Keratinocyte (primary cell): ENCODE measurements at regions not wholly inside any gene's neighbourhood (a gene's known extent, or its start where the extent isn't known, plus 50 kb on each side); places are given as distances from the start of the nearest gene placed in this dataset.

Source experiments
- DNase-seq: peaks from one replicate; pipeline ENCODE4 v3.0.0-alpha.2; 2011; ENCODE audit warnings: low read depth, missing footprints, low spot score
- FAIRE-seq: peaks from 2 replicates; lab custom pipeline; 2011; peaks lifted over from hg19 to GRCh38; lab: Jason Lieb, UNC
- H2AFZ ChIP-seq: 2 replicates; pipeline ENCODE4 v1.6.0; 2012; ENCODE audit warnings: low read length, control low read depth, inconsistent platforms; ENCODE audit not compliant: control insufficient read depth
- H3K27ac ChIP-seq: 2 replicates; pipeline ENCODE4 v1.5.1; 2011; ENCODE audit warnings: low read length; ENCODE audit not compliant: control insufficient read depth, insufficient read depth
- H3K27me3 ChIP-seq: 3 replicates; pipeline ENCODE4 v1.6.0; 2011; ENCODE audit warnings: low read length; ENCODE audit not compliant: control insufficient read depth, insufficient read depth; ENCODE audit errors: extremely low read depth
- H3K36me3 ChIP-seq, 2 experiments: 2 replicates in 1 of 2; 3 replicates in 1 of 2; pipeline ENCODE4 v1.5.1; 2011; ENCODE audit warnings: low read length in 2 of 2, mild to moderate bottlenecking in 1 of 2; ENCODE audit not compliant: control insufficient read depth in 2 of 2, insufficient read depth in 2 of 2; ENCODE audit errors: extremely low read depth in 1 of 2
- H3K4me1 ChIP-seq: 3 replicates; pipeline ENCODE4 v1.5.1; 2011; ENCODE audit warnings: low read length; ENCODE audit not compliant: control insufficient read depth, insufficient read depth; ENCODE audit errors: extremely low read depth
- H3K4me2 ChIP-seq: 3 replicates; pipeline ENCODE4 v1.6.0; 2011; ENCODE audit warnings: low read depth, low read length; ENCODE audit not compliant: control insufficient read depth, insufficient read depth; ENCODE audit errors: extremely low read depth
- H3K4me3 ChIP-seq, 3 experiments: fragments of 200-600 bp in 1 of 3; sonication (generic) in 1 of 3; 2 replicates in 2 of 3; 3 replicates in 1 of 3; pipeline ENCODE4 v1.5.1; 2011 to 2016; ENCODE audit warnings: low read length in 3 of 3, mild to moderate bottlenecking in 3 of 3, control low read depth in 2 of 3, inconsistent platforms in 1 of 3, low read depth in 1 of 3, mixed read lengths in 1 of 3, mixed run types in 1 of 3, moderate library complexity in 1 of 3; ENCODE audit not compliant: control insufficient read depth in 2 of 3, insufficient read depth in 2 of 3; ENCODE audit errors: extremely low read depth in 1 of 3
- H3K79me2 ChIP-seq: 2 replicates; pipeline ENCODE4 v1.6.0; 2012; ENCODE audit warnings: low read length; ENCODE audit not compliant: control insufficient read depth, insufficient read depth
- H3K9ac ChIP-seq: 3 replicates; pipeline ENCODE4 v1.6.0; 2011; ENCODE audit warnings: low read length; ENCODE audit not compliant: control insufficient read depth, insufficient read depth; ENCODE audit errors: extremely low read depth
- H3K9me1 ChIP-seq: 3 replicates; pipeline ENCODE4 v1.6.0; 2011; ENCODE audit warnings: low read length; ENCODE audit not compliant: control insufficient read depth, insufficient read depth; ENCODE audit errors: extremely low read depth
- H3K9me3 ChIP-seq: 2 replicates; pipeline ENCODE4 v1.5.1; 2012; ENCODE audit warnings: low read depth, low read length; ENCODE audit not compliant: control insufficient read depth
- H4K20me1 ChIP-seq: 3 replicates; pipeline ENCODE4 v1.6.0; 2011; ENCODE audit warnings: low read length; ENCODE audit not compliant: control insufficient read depth, insufficient read depth; ENCODE audit errors: extremely low read depth
- EZH2 ChIP-seq: IDR thresholded peaks from one replicate; pipeline ENCODE4 v1.6.1; 2012; ENCODE audit warnings: inconsistent platforms, mild to moderate bottlenecking, low read length, moderate library complexity
- dilution Hi-C: fragments of 300-500 bp; cut with MboI; formaldehyde crosslinking; loops from one replicate; pipeline ENCODE4 v1.7.0; 2020; ENCODE audit warnings: low sequenced_read_pairs; ENCODE audit not compliant: extremely low pct_ligation_motif_present
- TF ChIP-seq, protein P1 (sequence below), 3 experiments: IDR thresholded peaks in 1 of 3; conservative IDR thresholded peaks in 1 of 3; optimal IDR thresholded peaks in 1 of 3; 2 replicates in 2 of 3; 3 replicates in 1 of 3; pipeline versions ENCODE3 to v1.5.1; 2011; ENCODE audit warnings: low read length in 3 of 3, mild to moderate bottlenecking in 3 of 3, moderate library complexity in 2 of 3, control low read depth in 1 of 3, inconsistent platforms in 1 of 3; ENCODE audit not compliant: insufficient read depth in 2 of 3; ENCODE audit errors: extremely low read depth in 1 of 3

DNA sequence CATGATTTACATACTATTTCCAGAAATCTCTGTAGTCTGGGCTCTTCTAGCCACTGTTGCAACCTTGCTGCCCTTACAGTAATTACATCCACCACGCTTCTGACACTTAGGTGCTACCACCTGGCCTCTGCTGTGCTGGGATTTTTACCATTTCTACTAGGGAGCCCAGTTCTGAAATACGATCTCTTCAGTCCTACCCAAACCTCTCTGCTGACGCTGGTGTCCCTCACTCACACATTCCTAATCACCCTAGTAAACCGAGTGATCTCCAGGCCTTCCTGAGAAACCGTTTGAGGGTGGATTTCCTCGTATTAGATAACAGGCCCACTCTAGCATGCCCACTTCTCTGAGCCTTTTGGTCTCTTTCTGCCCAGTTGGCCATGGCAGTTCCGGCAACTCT lies 588.9 kb upstream of the CADM1 start:
- Histone ChIP-seq H3K4me3 (no peak overlapping the region), H3K79me2 (no peaks in the 10 kb centered on the region), H3K4me2 (no peak overlapping the region), H3K9ac (no peak overlapping the region), H3K27ac (no peak overlapping the region), H3K4me1 (no peaks in the 10 kb centered on the region), H4K20me1 (no peaks in the 10 kb centered on the region), H2AFZ (no peak overlapping the region), H3K9me1 (no peaks in the 10 kb centered on the region), H3K36me3 (no peaks in the 10 kb centered on the region), H3K27me3 (no peaks in the 10 kb centered on the region), H3K9me3 (no peaks in the 10 kb centered on the region)
- no peak for FAIRE-seq
- TF ChIP-seq, protein P1, sequence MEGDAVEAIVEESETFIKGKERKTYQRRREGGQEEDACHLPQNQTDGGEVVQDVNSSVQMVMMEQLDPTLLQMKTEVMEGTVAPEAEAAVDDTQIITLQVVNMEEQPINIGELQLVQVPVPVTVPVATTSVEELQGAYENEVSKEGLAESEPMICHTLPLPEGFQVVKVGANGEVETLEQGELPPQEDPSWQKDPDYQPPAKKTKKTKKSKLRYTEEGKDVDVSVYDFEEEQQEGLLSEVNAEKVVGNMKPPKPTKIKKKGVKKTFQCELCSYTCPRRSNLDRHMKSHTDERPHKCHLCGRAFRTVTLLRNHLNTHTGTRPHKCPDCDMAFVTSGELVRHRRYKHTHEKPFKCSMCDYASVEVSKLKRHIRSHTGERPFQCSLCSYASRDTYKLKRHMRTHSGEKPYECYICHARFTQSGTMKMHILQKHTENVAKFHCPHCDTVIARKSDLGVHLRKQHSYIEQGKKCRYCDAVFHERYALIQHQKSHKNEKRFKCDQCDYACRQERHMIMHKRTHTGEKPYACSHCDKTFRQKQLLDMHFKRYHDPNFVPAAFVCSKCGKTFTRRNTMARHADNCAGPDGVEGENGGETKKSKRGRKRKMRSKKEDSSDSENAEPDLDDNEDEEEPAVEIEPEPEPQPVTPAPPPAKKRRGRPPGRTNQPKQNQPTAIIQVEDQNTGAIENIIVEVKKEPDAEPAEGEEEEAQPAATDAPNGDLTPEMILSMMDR (optimal IDR thresholded peaks at IDR 0.05 in 1 of 3, IDR thresholded peaks at IDR 0.05 in 1 of 3, conservative IDR thresholded peaks at IDR 0.05 in 1 of 3; ENCODE audit: extremely low read depth in 1 of 3, insufficient read depth in 2 of 3, low read length in 3 of 3): no peak
- no peak for TF ChIP-seq EZH2
- no peak for DNase-seq
- dilution Hi-C loops: no loop called here

DNA sequence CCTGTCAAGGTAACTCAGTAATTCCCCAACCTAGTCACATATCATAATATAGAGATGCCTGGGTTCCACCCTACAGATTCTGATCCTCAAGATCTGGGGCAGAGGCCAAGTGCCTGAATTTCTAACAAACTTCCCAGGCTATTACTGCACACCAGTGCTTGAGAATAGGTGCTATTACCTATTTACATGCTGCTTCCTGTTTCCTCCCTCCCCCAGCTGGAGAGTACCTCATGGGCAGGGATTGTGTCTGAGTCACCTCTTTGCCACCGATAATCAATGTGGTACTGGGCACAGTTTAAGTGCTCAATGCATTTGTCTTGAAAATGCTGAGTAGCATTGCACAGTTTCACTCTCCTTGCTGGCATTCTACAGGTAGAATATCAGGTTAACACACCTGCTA lies 582.2 kb upstream of the CADM1 start:
- Histone ChIP-seq H3K79me2 (no peaks in the 10 kb centered on the region), H3K27me3 (no peaks in the 10 kb centered on the region), H2AFZ (no peak overlapping the region), H4K20me1 (no peaks in the 10 kb centered on the region), H3K9me3 (no peaks in the 10 kb centered on the region), H3K36me3 (no peaks in the 10 kb centered on the region), H3K4me1 (no peaks in the 10 kb centered on the region), H3K4me2 (no peak overlapping the region), H3K27ac (no peak overlapping the region), H3K9me1 (no peaks in the 10 kb centered on the region), H3K9ac (no peak overlapping the region), H3K4me3 (no peak overlapping the region)
- DNase-seq (no peak), FAIRE-seq (no peak)
- dilution Hi-C loops: no loop called here
- TF ChIP-seq, protein P1 (optimal IDR thresholded peaks at IDR 0.05 in 1 of 3, IDR thresholded peaks at IDR 0.05 in 1 of 3, conservative IDR thresholded peaks at IDR 0.05 in 1 of 3; ENCODE audit: extremely low read depth in 1 of 3, insufficient read depth in 2 of 3, low read length in 3 of 3): no peak
- TF ChIP-seq EZH2: no peak
